ENCODE measurements at regions not wholly inside any gene's neighbourhood (a gene's known extent, or its start where the extent isn't known, plus 50 kb on each side); places are given as distances from the start of the nearest gene placed in this dataset.

DNA sequence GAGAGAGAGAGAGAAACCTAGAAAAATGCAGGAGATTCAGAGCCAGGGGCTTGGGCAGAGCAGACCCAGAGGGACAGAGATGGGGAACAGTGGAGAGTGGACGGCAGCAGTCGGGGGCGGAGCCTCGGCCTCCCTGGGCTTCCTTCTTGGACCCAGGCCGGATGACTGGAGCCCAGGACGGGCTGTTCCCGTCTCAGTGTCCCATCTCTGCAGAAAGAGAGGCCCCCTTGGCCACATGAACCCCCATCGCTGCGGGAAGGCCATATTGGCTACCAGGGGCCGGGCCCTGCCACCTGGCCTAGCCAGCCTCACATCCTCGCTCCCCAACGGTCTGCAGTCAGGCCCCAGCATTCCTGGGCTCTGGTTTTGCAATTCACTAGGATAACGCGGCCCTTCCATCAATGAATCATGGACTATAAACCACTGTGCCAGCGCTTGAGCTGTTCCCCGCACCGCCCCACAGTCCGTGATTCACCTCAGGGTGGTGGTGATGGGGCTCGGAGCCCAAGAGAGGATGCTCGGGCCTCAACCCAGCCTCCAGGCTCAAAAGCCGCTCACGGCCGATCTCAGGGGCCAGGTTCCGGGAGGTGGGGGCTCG, 116.5 kb downstream of the RFLNA start:
- H3K27me3 ChIP-seq, result no peaks in the 10 kb centered on the region
- DNase-seq (no peak), ATAC-seq (peak; percentile 1)
- no peak overlapping the region for H3K27ac ChIP-seq
- H3K4me3 ChIP-seq, result no peak overlapping the region
- TF ChIP-seq, protein P1, sequence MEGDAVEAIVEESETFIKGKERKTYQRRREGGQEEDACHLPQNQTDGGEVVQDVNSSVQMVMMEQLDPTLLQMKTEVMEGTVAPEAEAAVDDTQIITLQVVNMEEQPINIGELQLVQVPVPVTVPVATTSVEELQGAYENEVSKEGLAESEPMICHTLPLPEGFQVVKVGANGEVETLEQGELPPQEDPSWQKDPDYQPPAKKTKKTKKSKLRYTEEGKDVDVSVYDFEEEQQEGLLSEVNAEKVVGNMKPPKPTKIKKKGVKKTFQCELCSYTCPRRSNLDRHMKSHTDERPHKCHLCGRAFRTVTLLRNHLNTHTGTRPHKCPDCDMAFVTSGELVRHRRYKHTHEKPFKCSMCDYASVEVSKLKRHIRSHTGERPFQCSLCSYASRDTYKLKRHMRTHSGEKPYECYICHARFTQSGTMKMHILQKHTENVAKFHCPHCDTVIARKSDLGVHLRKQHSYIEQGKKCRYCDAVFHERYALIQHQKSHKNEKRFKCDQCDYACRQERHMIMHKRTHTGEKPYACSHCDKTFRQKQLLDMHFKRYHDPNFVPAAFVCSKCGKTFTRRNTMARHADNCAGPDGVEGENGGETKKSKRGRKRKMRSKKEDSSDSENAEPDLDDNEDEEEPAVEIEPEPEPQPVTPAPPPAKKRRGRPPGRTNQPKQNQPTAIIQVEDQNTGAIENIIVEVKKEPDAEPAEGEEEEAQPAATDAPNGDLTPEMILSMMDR (IDR thresholded peaks at IDR 0.05), result no peak
- intact Hi-C loops (cut with DNase I), result no loop called here
- peaks cover 46% of the 10 kb centered on the region for H3K36me3 ChIP-seq
- peaks cover 6% of the 10 kb centered on the region for H3K4me1 ChIP-seq
- no peaks in the 10 kb centered on the region for H3K9me3 ChIP-seq

DNA sequence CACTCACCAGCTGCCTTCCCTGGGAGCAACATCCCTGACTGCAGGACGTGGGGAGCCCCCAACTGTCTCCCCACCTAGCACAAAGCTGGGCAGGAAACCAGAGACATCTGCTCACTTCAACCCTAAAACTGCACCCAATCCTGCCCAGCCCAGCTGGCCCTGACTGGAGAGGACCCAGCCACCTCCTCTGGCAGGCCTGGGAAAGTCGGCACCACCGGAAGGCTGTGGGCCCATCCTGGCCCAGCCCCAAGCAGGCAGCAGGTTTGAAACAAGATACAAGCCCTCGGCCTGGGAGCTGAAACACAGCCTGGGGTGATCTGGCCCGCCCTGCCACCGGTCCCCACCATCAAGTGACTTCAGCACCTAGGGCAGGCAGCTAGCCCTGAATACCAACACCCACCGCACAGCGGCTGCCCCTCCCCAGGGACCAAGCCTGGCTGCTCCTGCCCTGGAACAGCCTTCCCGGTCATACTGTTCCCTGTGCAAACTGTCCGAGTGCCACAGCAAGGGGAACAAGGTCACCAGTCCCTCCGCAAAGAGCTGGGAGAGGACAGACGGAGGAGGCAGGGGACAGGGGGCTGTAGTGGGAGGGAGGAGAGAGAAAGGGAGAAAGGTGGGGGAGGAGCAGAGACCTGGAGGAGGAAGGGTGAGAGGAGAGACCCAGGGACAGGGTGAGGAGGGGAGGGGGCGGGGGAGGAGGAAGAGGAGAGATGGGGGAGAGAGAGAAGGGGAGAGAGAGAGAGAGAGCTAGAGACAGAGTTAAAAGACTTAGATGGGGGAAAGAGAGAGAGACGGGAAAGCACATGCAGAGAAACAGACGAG, 115.7 kb downstream of the RFLNA start:
- Histone ChIP-seq H3K4me1 (peaks cover 6% of the 10 kb centered on the region), H3K27me3 (no peaks in the 10 kb centered on the region), H3K9me3 (no peaks in the 10 kb centered on the region), H3K27ac (peak overlapping the region; percentile 7), H3K4me3 (no peak overlapping the region), H3K36me3 (peaks cover 47% of the 10 kb centered on the region)
- intact Hi-C loops (cut with DNase I), result no loop called here
- DNase-seq (no peak), ATAC-seq (no peak)
- TF ChIP-seq, protein P1 (IDR thresholded peaks at IDR 0.05), result no peak

DNA sequence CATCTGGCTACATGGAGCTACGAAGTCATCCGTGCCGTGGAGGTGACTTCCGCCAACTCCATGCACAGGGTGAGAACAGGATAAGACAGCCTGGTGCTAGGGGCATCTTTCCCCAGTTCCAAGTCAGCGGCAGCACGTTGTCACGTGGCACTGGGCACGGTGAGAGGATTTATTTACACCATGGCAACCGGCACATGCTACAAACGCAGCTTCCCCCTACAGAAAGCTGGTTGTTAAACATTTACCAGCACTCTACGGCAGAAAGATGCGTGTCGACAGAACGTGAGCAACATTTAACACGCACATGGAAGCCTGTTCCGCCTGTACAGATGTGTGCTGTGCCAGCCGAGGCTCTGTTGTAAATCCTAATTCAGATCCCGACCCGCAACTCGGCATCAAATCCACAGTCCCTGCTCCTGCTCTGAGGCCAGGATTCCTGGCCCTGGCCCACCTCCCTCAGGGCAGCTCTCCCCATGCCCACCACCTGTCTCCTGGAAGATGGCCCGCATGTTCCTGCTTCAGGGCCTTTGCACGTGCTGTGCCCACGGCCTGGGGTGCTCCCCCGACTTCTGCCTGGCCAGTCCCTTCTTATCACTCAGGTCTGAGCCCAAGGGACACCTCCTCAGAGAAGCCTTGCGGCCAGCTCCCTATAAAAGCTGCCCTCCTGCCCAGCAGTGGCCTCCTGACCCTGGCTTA, 114.1 kb downstream of the RFLNA start:
- H3K4me3 ChIP-seq, result no peak overlapping the region
- intact Hi-C loops (cut with DNase I), result no loop called here
- ATAC-seq (no peak), DNase-seq (no peak)
- peaks cover 14% of the 10 kb centered on the region for H3K4me1 ChIP-seq
- peaks cover 41% of the 10 kb centered on the region for H3K36me3 ChIP-seq
- H3K27me3 ChIP-seq, result no peaks in the 10 kb centered on the region
- H3K9me3 ChIP-seq, result no peaks in the 10 kb centered on the region
- TF ChIP-seq, protein P1 (IDR thresholded peaks at IDR 0.05), result no peak
- H3K27ac ChIP-seq, result no peak overlapping the region

DNA sequence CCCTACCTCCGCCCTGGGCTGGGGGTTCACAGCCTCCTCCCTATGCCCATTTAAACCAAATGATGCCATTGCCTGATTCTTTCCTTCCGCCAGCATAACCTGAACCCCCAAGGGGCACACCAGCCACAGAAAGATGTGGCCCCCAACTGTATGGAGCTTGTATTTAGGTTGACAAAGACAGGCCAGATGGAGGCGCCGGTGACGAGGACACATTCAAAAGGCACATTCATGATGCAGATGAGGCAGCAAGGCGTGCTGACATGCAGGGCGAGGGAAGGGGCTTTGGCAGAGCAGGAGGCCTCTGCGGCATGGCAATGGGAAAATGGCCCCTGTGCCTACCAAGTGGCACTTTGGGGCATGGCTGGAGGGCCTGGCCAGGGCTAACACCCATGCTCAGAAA, 112.2 kb downstream of the RFLNA start:
- Histone ChIP-seq H3K36me3 (peaks cover 38% of the 10 kb centered on the region), H3K9me3 (no peaks in the 10 kb centered on the region), H3K4me1 (peaks cover 13% of the 10 kb centered on the region), H3K27ac (no peak overlapping the region), H3K4me3 (no peak overlapping the region), H3K27me3 (no peaks in the 10 kb centered on the region)
- TF ChIP-seq, protein P1 (IDR thresholded peaks at IDR 0.05), result no peak
- intact Hi-C loops (cut with DNase I), result no loop called here
- DNase-seq (no peak), ATAC-seq (no peak)

DNA sequence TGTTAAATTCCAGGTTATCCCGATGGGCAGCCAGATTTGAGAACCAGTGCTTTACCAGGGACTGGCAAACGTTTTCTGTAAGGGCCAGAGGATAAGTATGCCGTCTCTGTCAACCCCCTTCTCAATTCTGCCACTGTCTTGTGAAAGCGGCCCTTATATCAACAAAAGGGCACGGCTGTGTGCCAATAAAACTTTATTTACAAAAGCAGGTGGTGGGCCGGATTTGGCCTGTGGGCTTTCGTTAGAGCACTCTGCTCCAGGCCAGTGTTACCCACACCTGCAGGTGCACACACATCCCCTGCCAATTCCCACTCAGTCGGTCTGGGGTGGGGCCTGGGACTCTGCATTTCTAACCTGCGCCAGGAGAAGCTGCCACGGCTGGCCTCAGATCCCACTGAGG, 111.2 kb downstream of the RFLNA start:
- DNase-seq (no peak), ATAC-seq (no peak)
- TF ChIP-seq, protein P1 (IDR thresholded peaks at IDR 0.05), result no peak
- Histone ChIP-seq H3K4me3 (no peak overlapping the region), H3K4me1 (peaks cover 13% of the 10 kb centered on the region), H3K9me3 (no peaks in the 10 kb centered on the region), H3K27me3 (no peaks in the 10 kb centered on the region), H3K27ac (no peak overlapping the region), H3K36me3 (peaks cover 47% of the 10 kb centered on the region)
- intact Hi-C loops (cut with DNase I), result no loop called here
